HG03439 (cell line): ENCODE measurements at regions not wholly inside any gene's neighbourhood (a gene's known extent, or its start where the extent isn't known, plus 50 kb on each side); places are given as distances from the start of the nearest gene placed in this dataset.
"Not testable (repeated sequence)": the region's sequence is repeated elsewhere in the genome, so short reads cannot be mapped to it uniquely, and the experiment has no call there.

Experiments
- ATAC-seq: cut with Tn5 transposase; IDR thresholded peaks from one replicate; pipeline ENCODE4 v1.9.1; 2021; ENCODE audit warnings: mild to moderate bottlenecking, moderate library complexity; ENCODE audit not compliant: unreplicated experiment

GRCh38 chr14:39734306-39734705, 302.1 kb upstream of the FBXO33 start:
- no peak for ATAC-seq

DNA sequence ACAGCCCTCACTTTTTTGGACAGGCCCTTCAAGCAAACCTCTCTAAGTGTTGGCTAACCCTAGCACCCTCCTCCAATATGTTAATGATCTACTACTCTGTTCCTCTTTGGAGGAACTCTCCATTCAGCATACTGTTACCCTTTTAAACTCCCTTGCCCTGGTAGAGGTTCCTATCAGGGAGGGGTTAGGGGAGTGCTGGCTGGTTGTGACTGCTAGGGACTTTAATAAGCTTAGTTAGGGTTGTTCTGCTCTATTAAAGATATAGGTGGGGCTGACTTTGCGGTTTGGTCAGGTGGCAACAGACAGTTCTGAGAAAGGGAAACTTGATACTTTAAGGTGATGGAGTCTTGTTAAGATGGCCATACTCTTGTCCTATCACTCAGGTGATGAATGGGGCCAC, 301.5 kb upstream of the FBXO33 start:
- no peak for ATAC-seq

DNA sequence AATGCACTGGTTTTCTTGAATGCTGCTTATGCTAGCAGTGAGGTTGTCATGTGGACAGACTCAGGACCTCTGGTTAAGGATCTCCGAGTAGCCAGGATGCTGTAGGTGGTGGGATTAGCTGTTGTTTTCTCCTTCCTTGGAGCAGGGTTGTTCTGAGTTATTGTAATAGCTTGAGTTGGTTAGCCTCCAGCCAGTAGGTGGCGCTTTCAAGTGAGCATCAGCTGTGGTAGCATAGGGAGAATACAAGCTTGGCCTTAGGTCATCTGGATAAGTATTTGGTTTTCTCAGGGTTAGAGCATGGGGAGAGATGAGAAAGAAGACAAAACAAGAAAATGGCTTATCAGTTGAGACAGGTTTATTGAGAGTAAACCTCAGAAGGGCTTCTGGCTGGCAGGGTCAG, 299.7 kb upstream of the FBXO33 start:
- ATAC-seq: peak; percentile 59

DNA sequence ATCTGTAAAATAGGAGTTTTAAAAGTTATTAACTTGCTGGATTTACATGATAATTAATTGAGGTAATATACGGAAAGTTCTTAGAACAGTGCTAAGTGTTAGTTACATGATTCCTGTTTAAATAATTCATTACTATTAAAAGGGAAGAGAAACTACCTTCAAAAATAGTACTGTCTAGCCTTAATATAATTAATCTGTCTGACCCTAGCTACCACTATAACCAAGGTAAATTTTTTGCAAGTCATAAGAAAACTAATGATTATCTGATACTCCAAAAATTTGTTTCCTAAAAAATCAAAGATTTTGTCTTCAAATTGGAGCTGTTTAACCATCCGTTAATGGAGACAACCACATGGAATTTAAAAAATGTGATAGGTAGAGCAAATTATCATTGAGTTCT, 294.3 kb upstream of the FBXO33 start:
- no peak for ATAC-seq

- no peak for ATAC-seq
Observed at GRCh38 chr14:39722547-39723273, 290.5 kb upstream of the FBXO33 start.

GRCh38 chr14:39716987-39717570, 284.8 kb upstream of the FBXO33 start:
- no peak for ATAC-seq

GRCh38 chr14:39712293-39712999, 280.2 kb upstream of the FBXO33 start:
- ATAC-seq: no peak

- no peak for ATAC-seq
Observed at GRCh38 chr14:39704594-39704993, 272.4 kb upstream of the FBXO33 start.

DNA sequence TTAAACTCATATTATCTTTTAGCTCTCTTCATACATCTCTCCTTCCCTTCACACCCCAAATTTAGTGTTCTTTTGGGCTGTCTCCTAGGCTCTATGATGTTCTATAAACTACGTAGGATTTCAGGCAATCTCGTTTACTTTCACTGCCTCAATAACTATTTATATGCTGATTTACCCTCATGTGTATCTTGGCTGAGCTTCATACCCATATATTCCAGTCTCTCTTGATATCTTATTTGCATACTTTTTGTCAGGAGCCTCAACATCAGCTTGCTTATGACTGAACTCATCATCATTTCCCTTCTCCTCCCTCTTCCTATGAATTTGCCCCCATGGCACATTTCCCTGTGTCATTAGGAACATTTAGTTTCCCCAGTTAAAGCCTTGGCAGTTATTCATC, 262.1 kb upstream of the FBXO33 start:
- no peak for ATAC-seq

GRCh38 chr14:39683691-39684260, 251.5 kb upstream of the FBXO33 start:
- no peak for ATAC-seq

GRCh38 chr14:39682582-39682981, 250.3 kb upstream of the FBXO33 start:
- no peak for ATAC-seq

DNA sequence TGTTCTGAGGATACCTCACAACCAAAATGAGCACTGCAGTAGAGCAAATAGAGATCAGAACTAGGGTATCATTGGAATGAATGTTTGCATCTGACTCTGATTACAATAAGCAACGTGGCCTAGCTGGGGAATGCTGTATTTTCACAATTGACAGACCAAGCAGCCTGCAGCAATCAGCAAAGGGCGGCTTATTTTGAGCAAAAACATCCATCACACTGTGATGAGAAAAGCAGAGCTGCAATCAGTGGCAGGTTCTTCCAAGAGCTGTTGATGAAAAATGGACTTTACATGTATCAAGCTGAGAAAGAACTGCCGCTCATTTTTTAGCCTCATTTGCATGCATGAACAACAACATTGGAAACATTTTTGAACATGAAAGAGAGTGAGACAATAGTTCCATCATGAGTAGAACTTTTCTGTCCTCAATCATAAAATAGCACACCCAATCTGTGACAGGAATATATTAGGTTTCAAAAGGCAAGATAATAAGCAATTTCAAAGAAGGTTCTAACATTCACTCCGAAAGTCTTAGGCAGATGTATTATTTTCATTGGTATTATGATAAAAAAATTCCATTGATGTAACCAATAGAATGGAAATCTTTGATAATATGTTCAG, 249.7 kb upstream of the FBXO33 start:
- no peak for ATAC-seq

DNA sequence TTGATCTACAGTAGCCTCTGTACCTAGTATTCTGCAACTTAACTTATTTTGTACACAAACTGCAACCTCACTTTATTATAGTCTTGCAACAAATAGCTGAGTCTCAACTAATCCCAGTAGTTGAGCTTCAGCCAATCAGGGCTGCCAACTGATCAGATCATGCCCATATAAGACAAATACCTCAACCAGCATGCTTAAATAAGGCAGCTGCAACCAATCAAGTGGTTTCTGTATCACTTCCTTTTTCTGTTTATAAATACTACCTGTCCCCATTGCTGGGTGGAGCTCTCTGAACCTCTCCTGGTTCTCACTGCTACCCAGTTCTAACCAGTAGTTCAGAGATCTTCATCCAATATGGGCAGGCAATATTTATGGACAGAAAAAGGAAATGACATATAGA, 248.5 kb upstream of the FBXO33 start:
- ATAC-seq: peak; percentile 76

GRCh38 chr14:39673734-39674133, 241.5 kb upstream of the FBXO33 start:
- ATAC-seq: no peak

DNA sequence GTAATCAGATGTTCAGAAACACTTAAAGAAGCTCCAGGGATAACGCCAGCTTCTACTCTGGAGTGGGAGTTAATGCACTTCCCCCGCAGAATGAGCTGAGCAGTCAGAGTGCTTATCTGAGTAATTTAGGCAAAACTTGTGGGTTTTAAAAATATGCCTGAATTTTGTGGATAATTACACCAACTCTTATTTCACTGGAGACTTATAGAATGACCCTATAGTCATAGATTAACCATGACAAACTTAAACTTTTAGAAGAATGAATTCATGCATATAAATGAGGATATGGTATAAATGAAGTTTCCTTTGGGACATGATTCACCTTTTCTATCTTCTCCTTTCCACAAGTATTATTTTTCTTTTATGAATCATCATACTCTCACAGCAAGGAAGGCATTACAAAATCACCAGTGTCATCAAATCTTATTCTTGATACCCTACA, 241.1 kb upstream of the FBXO33 start:
- ATAC-seq: no peak

GRCh38 chr14:39668449-39668848, 236.2 kb upstream of the FBXO33 start:
- no peak for ATAC-seq

DNA sequence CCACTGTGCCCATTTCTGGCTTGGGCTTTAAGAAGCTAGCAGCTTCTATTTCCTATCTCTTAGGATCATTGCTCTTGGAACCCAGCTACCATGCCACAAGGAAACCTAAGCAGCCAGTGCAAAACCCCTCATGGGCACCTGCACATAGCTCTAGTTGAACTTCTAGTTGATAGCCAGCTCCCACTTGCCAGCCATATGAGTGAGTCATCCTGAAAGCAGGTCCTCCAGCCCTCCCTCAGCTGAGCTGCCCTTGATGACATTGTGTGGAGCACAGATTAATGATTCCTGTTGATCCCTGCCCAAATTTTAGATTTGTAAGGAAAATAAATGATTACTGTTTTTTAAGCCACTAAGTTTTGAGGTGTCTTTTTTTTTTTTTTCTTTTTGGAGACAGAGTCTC, 234.2 kb upstream of the FBXO33 start:
- ATAC-seq: no peak

DNA sequence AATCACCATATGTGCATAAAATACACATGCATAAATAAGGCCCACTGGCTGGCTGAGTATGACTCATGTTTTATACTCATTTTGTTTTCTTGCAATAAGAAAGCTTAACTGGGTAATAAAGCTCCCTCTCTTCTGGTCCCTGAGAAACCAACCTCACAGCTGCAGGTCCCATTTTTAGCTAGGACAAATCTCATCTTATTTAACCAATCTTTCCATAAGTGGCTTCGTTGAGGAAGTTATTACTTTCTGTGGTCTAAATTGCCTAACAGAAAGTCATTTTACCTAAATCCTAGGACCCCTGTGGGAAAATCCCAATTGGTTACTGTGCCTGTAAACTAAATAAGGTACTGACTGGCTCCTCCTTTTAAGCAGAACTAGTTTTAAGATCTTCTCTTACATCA, 232.8 kb upstream of the FBXO33 start:
- ATAC-seq: no peak

DNA sequence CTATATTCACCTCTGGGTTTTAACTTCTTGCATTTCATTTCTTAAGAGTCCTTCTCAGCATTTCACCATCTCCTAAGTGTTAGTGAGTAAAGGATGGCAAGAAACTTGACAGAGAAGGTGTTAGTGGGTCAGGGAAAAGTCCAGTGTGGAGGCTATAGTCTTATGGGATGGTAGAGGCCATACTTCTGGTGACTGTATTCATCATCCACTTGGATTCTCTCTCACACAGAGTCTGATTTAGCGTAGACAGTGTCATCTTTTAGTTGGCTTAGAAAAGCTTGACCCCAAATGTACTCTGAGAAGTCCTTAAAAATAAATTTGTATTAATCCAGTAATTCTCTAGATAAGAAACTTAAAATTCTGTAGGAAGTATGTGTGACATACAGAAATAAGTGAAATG, 232.4 kb upstream of the FBXO33 start:
- no peak for ATAC-seq

DNA sequence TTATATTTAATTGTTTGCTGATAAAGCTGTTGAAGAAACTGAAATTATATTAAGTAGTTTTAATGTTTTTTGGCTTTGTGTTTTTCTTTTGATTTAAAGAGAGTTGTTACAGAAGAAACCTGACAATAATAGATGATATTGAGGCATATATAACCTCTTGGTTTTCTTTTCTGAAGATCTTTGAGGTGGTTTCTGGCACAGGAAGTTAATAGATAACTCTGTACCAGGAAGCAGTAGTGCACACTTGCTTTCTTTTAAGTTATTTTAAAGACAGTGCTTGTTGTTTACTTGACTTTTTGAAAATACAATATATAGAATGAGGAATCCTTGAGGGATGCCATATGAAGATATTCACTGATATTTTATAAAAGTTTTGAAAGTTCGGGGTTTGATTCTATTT, 209.0 kb upstream of the FBXO33 start:
- ATAC-seq: no peak

DNA sequence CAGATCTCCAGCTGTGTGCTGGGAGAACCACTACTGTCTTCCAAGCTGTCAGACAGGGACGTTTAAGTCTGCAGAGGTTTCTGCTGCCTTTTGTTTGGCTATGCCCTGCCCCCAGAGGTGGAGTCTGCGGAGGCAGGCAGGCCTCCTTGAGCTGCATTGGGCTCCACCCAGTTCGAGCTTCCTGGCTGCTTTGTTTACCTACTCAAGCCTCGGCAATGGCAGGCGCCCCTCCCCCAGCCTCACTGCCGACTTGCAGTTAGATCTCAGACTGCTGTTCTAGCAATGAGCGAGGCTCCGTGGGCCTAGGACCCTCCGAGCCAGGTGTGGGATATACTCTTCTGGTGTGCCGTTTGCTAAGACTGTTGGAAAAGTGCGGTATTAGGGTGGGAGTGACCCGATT, 206.8 kb upstream of the FBXO33 start:
- ATAC-seq: not testable (repeated sequence)
